IMR-90 (cell line): ENCODE measurements at regions not wholly inside any gene's neighbourhood (a gene's known extent, or its start where the extent isn't known, plus 50 kb on each side); places are given as distances from the start of the nearest gene placed in this dataset.

ENCODE experiments used
- ATAC-seq: fragments of 200-7000 bp; cut with Tn5 transposase; 2 replicates; pipeline ENCODE4 v1.9.1; 2020; ENCODE audit warnings: low read depth, mild to moderate bottlenecking, moderate library complexity
- BruUV-seq: library from RNA; stranded (reverse); fragments of 400-500 nt; replicated peaks from 2 replicates; lab custom pipeline; 2021; lab: Mats Ljungman, UMichigan
- CTCF ChIA-PET: fragments of 300-600 bp; formaldehyde crosslinking; extraction: SDS; loops from one replicate; lab custom pipeline; 2021; ENCODE audit warnings: antibody characterized with exemption; lab: Yijun Ruan, JAX
- POLR2A ChIA-PET: fragments of 300-600 bp; sonication (Branson Sonifier 250); formaldehyde crosslinking; loops from one replicate; lab custom pipeline; 2022; ENCODE audit warnings: antibody characterized with exemption; ENCODE audit not compliant: unreplicated experiment; lab: Charles Lee
- DNase-seq: peaks from one replicate; pipeline ENCODE4 v3.0.0; 2013
- H2AFZ ChIP-seq: replicated peaks from 2 replicates; pipeline ENCODE3; 2013; ENCODE audit warnings: low read length, mild to moderate bottlenecking; ENCODE audit not compliant: poor library complexity
- H2AK5ac ChIP-seq: 2 replicates; pipeline ENCODE4 v1.6.1; 2013; ENCODE audit warnings: low read depth, low read length, inconsistent platforms
- H2AK9ac ChIP-seq: replicated peaks from 2 replicates; pipeline ENCODE3; 2013; ENCODE audit warnings: mild to moderate bottlenecking, low read depth, low read length, moderate library complexity; ENCODE audit not compliant: poor library complexity
- H2BK120ac ChIP-seq: 2 replicates; pipeline ENCODE4 v1.6.1; 2013; ENCODE audit warnings: low read depth, low read length, inconsistent platforms
- H2BK15ac ChIP-seq: 3 replicates; pipeline ENCODE4 v1.6.1; 2013; ENCODE audit warnings: low read depth, low read length, inconsistent platforms
- H2BK20ac ChIP-seq: 2 replicates; pipeline ENCODE4 v1.6.1; 2013; ENCODE audit warnings: low read depth, mild to moderate bottlenecking, inconsistent platforms, low read length, moderate library complexity
- H2BK5ac ChIP-seq: 2 replicates; pipeline ENCODE4 v1.6.1; 2013; ENCODE audit warnings: mild to moderate bottlenecking, low read depth, low read length, inconsistent platforms; ENCODE audit not compliant: poor library complexity, severe bottlenecking
- H3K14ac ChIP-seq: replicated peaks from 2 replicates; pipeline ENCODE4 v1.6.1; 2013; ENCODE audit warnings: low read depth, low read length, inconsistent platforms
- H3K18ac ChIP-seq: 2 replicates; pipeline ENCODE4 v1.6.1; 2013; ENCODE audit warnings: low read depth, low read length, control low read depth
- H3K23ac ChIP-seq: 2 replicates; pipeline ENCODE4 v1.6.1; 2013; ENCODE audit warnings: low read depth, low read length, inconsistent platforms
- H3K27ac ChIP-seq: 2 replicates; pipeline ENCODE4 v1.5.1; 2013; ENCODE audit warnings: mild to moderate bottlenecking, control low read depth, low read length; ENCODE audit not compliant: insufficient read depth
- H3K27me3 ChIP-seq: 2 replicates; pipeline ENCODE4 v1.6.1; 2013; ENCODE audit warnings: low read length; ENCODE audit not compliant: control insufficient read depth, insufficient read depth
- H3K36me3 ChIP-seq: 2 replicates; pipeline ENCODE4 v1.6.1; 2013; ENCODE audit warnings: low read length, mixed read lengths; ENCODE audit not compliant: control insufficient read depth, insufficient read depth
- H3K4ac ChIP-seq: 2 replicates; pipeline ENCODE4 v1.6.1; 2013; ENCODE audit warnings: low read depth, low read length, inconsistent platforms
- H3K4me1 ChIP-seq: 2 replicates; pipeline ENCODE4 v1.6.1; 2013; ENCODE audit warnings: low read length, mixed read lengths; ENCODE audit not compliant: control insufficient read depth, insufficient read depth
- H3K4me2 ChIP-seq: 2 replicates; pipeline ENCODE4 v1.6.1; 2013; ENCODE audit warnings: low read depth, mild to moderate bottlenecking, control low read depth, low read length, moderate library complexity
- H3K4me3 ChIP-seq: 2 replicates; pipeline ENCODE4 v1.5.1; 2013; ENCODE audit warnings: low read depth, mild to moderate bottlenecking, control low read depth, low read length, moderate library complexity; ENCODE audit not compliant: insufficient read depth
- H3K56ac ChIP-seq: 2 replicates; pipeline ENCODE4 v1.6.1; 2013; ENCODE audit warnings: low read length, inconsistent platforms; ENCODE audit not compliant: insufficient read depth; ENCODE audit errors: extremely low read depth
- H3K79me1 ChIP-seq, 2 experiments: 2 replicates each; pipeline ENCODE4 v1.6.1; 2013; ENCODE audit warnings: low read length in 2 of 2, inconsistent platforms in 1 of 2, low read depth in 1 of 2
- H3K9ac ChIP-seq: 2 replicates; pipeline ENCODE4 v1.6.1; 2013; ENCODE audit warnings: low read depth, low read length, control low read depth
- H3K9me1 ChIP-seq: 2 replicates; pipeline ENCODE4 v1.6.1; 2013; ENCODE audit warnings: low read length, inconsistent platforms; ENCODE audit not compliant: insufficient read depth
- H3K9me3 ChIP-seq: 2 replicates; pipeline ENCODE4 v1.6.1; 2013; ENCODE audit warnings: low read length; ENCODE audit not compliant: control insufficient read depth, insufficient read depth
- H4K20me1 ChIP-seq: 2 replicates; pipeline ENCODE4 v1.6.1; 2013; ENCODE audit warnings: low read length, inconsistent platforms; ENCODE audit not compliant: insufficient read depth
- H4K5ac ChIP-seq: 2 replicates; pipeline ENCODE4 v1.6.1; 2013; ENCODE audit warnings: mild to moderate bottlenecking, low read depth, low read length, control low read depth
- H4K8ac ChIP-seq, 2 experiments: 2 replicates each; pipeline ENCODE4 v1.6.1; 2013; ENCODE audit warnings: low read depth in 2 of 2, low read length in 2 of 2, control low read depth in 1 of 2, inconsistent platforms in 1 of 2
- H4K91ac ChIP-seq: 2 replicates; pipeline ENCODE4 v1.6.1; 2013; ENCODE audit warnings: low read depth, low read length, inconsistent platforms; ENCODE audit not compliant: insufficient read depth
- BHLHE40 ChIP-seq: fragments of 150-350 bp; IDR thresholded peaks from 2 replicates; pipeline ENCODE4 v1.6.1; 2016; ENCODE audit warnings: mild to moderate bottlenecking, low read depth, low read length
- WGBS, 2 experiments: methylation state at CpG; one replicate each; pipeline versions ENCODE4 v1.1.5 to v1.1.7; 2013; ENCODE audit warnings: missing lambda C conversion rate in 2 of 2; ENCODE audit not compliant: insufficient read length in 1 of 2; ENCODE audit errors: extremely low coverage in 2 of 2; 5-methylcytosine and 5-hydroxymethylcytosine counted together
- dilution Hi-C: fragments of 300-500 bp; cut with HindIII; formaldehyde crosslinking; loops from one replicate; pipeline ENCODE4 v1.14.3; 2018; ENCODE audit warnings: low sequenced_read_pairs; ENCODE audit not compliant: unreplicated experiment
- in situ Hi-C: fragments of 300-500 bp; cut with MboI; formaldehyde crosslinking; loops from 3 replicates; pipeline ENCODE4 v1.14.3; 2019; ENCODE audit warnings: low sequenced_read_pairs, inconsistent platforms, mixed read lengths
- intact Hi-C: fragments of 100-400 bp; cut with micrococcal nuclease; formaldehyde crosslinking; loops from 2 replicates; pipeline ENCODE4 v1.10.0; 2022

DNA sequence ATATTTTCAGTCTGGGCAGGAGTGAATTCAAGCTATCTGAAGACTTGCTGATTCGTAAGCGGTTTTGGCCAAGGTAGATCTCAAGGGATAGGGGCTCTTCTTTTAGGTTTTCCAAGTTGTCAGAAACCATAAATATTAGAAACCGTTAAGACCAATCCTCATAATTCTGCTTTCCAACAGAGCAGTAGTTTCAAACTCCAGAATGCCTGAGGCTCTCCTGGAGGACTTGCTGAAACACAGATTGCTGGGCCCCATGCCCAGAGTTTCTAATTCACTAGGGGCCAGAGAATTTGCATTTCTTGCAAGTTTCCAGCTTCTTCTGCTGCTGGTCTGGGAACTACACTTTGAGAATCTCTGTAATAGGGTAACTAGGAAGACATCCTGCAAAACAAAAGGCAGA is 1855.7 kb upstream of the CELF4 start:
- H2AFZ ChIP-seq = no peak overlapping the region
- dilution Hi-C loops (no loop called here), in situ Hi-C loops (no loop called here), intact Hi-C loops (no loop called here)
- H3K9me3 ChIP-seq = no peaks in the 10 kb centered on the region; the same call in 1 of the 2 replicates
- no peaks in the 10 kb centered on the region for H3K9me1 ChIP-seq
- DNase-seq (no peak), ATAC-seq (no peak)
- no TSS peak for BruUV-seq
- no peak overlapping the region for H3K4ac ChIP-seq
- no peak overlapping the region for H2AK5ac ChIP-seq
- no peak overlapping the region for H2AK9ac ChIP-seq
- no peak overlapping the region for H2BK20ac ChIP-seq
- H3K27ac ChIP-seq = no peak overlapping the region
- no peak for TF ChIP-seq BHLHE40
- H4K5ac ChIP-seq = no peak overlapping the region
- H3K9ac ChIP-seq = no peak overlapping the region
- H2BK120ac ChIP-seq = no peak overlapping the region
- no peak overlapping the region for H2BK15ac ChIP-seq
- H3K27me3 ChIP-seq = no peaks in the 10 kb centered on the region
- H3K4me1 ChIP-seq = no peaks in the 10 kb centered on the region
- H3K23ac ChIP-seq = no peak overlapping the region
- no peak overlapping the region for H2BK5ac ChIP-seq
- no peaks in the 10 kb centered on the region for H4K20me1 ChIP-seq
- H3K79me1 ChIP-seq = no peaks in the 10 kb centered on the region
- no peak overlapping the region for H4K91ac ChIP-seq
- H3K4me3 ChIP-seq = no peak overlapping the region
- H3K14ac ChIP-seq = no peak overlapping the region
- H3K56ac ChIP-seq = no peak overlapping the region
- H3K18ac ChIP-seq = no peak overlapping the region
- ChIA-PET CTCF (interaction anchor here (0.8 kb wide), 1 partner anchor 227 kb away, joined by 3 read pairs; no protein-coding TSS in a partner anchor), POLR2A (no interaction called here)
- no peak overlapping the region for H3K4me2 ChIP-seq
- H4K8ac ChIP-seq = no peak overlapping the region
- H3K36me3 ChIP-seq = no peaks in the 10 kb centered on the region
- WGBS, 2 experiments = no CpG with 5 or more reads among the region's 3 CpGs
